Liver (tissue), 8 donors: ENCODE measurements at regions not wholly inside any gene's neighbourhood (a gene's known extent, or its start where the extent isn't known, plus 50 kb on each side); places are given as distances from the start of the nearest gene placed in this dataset.

ENCODE experiments used
- DNase-seq: peaks from one replicate; pipeline ENCODE4 v3.0.0-alpha.2; 2017; ENCODE audit warnings: low spot score
- H3K27ac ChIP-seq, 2 donors: one replicate each; pipeline ENCODE4 v1.7.0; 2013; ENCODE audit warnings: inconsistent platforms in 2 of 2, low read length in 2 of 2, control low read depth in 1 of 2, low read depth in 1 of 2, mild to moderate bottlenecking in 1 of 2
- H3K27me3 ChIP-seq, 4 donors: one replicate each; pipeline versions ENCODE4 v1.6.1 to v1.7.0; 2013; ENCODE audit warnings: low read length in 3 of 4, inconsistent platforms in 1 of 4, mild to moderate bottlenecking in 1 of 4, moderate library complexity in 1 of 4; ENCODE audit not compliant: control insufficient read depth in 4 of 4, insufficient read depth in 4 of 4
- H3K36me3 ChIP-seq, 4 donors: one replicate each; pipeline versions ENCODE4 v1.6.1 to v1.7.0; 2013; ENCODE audit warnings: low read length in 3 of 4, mild to moderate bottlenecking in 3 of 4, low read depth in 1 of 4, moderate library complexity in 1 of 4; ENCODE audit not compliant: control insufficient read depth in 4 of 4, insufficient read depth in 3 of 4
- H3K4me1 ChIP-seq, 4 donors: one replicate each; pipeline versions ENCODE4 v1.6.1 to v1.7.0; 2013; ENCODE audit warnings: low read length in 3 of 4, mild to moderate bottlenecking in 3 of 4, moderate library complexity in 1 of 4; ENCODE audit not compliant: control insufficient read depth in 4 of 4, insufficient read depth in 4 of 4
- H3K4me3 ChIP-seq, 3 donors: one replicate each; pipeline versions ENCODE4 v1.6.1 to v1.7.0; 2013; ENCODE audit warnings: low read length in 3 of 3, control low read depth in 1 of 3, low read depth in 1 of 3, mild to moderate bottlenecking in 1 of 3
- H3K9ac ChIP-seq, 2 donors: one replicate each; pipeline ENCODE4 v1.7.0; 2013; ENCODE audit warnings: low read length in 2 of 2, mild to moderate bottlenecking in 2 of 2, moderate library complexity in 2 of 2, control low read depth in 1 of 2, low read depth in 1 of 2
- H3K9me3 ChIP-seq, 4 donors: one replicate each; pipeline versions ENCODE4 v1.6.1 to v1.7.0; 2013; ENCODE audit warnings: low read length in 3 of 4; ENCODE audit not compliant: control insufficient read depth in 4 of 4
- EGR1 ChIP-seq, 2 donors: IDR thresholded peaks; 2 replicates each; pipeline ENCODE4 v1.6.1; 2016 to 2018; ENCODE audit warnings: antibody characterized with exemption in 2 of 2, low read depth in 2 of 2
- FOXA1 ChIP-seq: IDR thresholded peaks from 2 replicates; pipeline ENCODE4 v1.6.1; 2016; ENCODE audit warnings: antibody characterized with exemption
- FOXA2 ChIP-seq: IDR thresholded peaks from 2 replicates; pipeline ENCODE4 v1.6.1; 2016; ENCODE audit warnings: antibody characterized with exemption
- GABPA ChIP-seq, 2 donors: IDR thresholded peaks in 1 of 2; conservative IDR thresholded peaks in 1 of 2; 2 replicates each; pipeline ENCODE4 v1.6.1; 2016; ENCODE audit warnings: antibody characterized with exemption in 2 of 2, mild to moderate bottlenecking in 1 of 2, moderate library complexity in 1 of 2
- HNF4A ChIP-seq, 2 donors: conservative IDR thresholded peaks; 2 replicates each; pipeline ENCODE4 v1.6.1; 2016; ENCODE audit warnings: antibody characterized with exemption in 2 of 2, mild to moderate bottlenecking in 2 of 2
- HNF4G ChIP-seq: IDR thresholded peaks from 2 replicates; pipeline ENCODE4 v1.6.1; 2016; ENCODE audit warnings: antibody characterized with exemption
- JUND ChIP-seq, 2 donors: IDR thresholded peaks; 2 replicates each; pipeline ENCODE4 v1.6.1; 2016; ENCODE audit warnings: antibody characterized with exemption in 2 of 2
- NR2F2 ChIP-seq: IDR thresholded peaks from 2 replicates; pipeline ENCODE4 v1.6.1; 2016; ENCODE audit warnings: antibody characterized with exemption
- RAD21 ChIP-seq, 2 donors: IDR thresholded peaks; 2 replicates each; pipeline ENCODE4 v1.6.1; 2016; ENCODE audit warnings: antibody characterized with exemption in 2 of 2, mild to moderate bottlenecking in 2 of 2
- RXRA ChIP-seq, 2 donors: IDR thresholded peaks; 2 replicates each; pipeline ENCODE4 v1.6.1; 2017 to 2018; ENCODE audit warnings: antibody characterized with exemption in 2 of 2, mild to moderate bottlenecking in 1 of 2
- SP1 ChIP-seq: IDR thresholded peaks from 2 replicates; pipeline ENCODE4 v1.6.1; 2018; ENCODE audit warnings: antibody characterized with exemption, mild to moderate bottlenecking
- TAF1 ChIP-seq: conservative IDR thresholded peaks from 2 replicates; pipeline ENCODE4 v1.6.1; 2016; ENCODE audit warnings: antibody characterized with exemption, mild to moderate bottlenecking
- YY1 ChIP-seq: IDR thresholded peaks from 2 replicates; pipeline ENCODE4 v1.6.1; 2016; ENCODE audit warnings: antibody characterized with exemption, mild to moderate bottlenecking
- WGBS: extraction: QIAGEN DNeasy Blood & Tissue Kit; methylation state at CpG from one replicate; pipeline ENCODE4 v1.1.7; 2013; 5-methylcytosine and 5-hydroxymethylcytosine counted together
- TF ChIP-seq, protein P1 (sequence below): IDR thresholded peaks from 2 replicates; pipeline ENCODE4 v1.6.1; 2016; ENCODE audit warnings: antibody characterized with exemption, mild to moderate bottlenecking
- TF ChIP-seq, protein P2 (sequence below): fragments of 150-350 bp; IDR thresholded peaks from 2 replicates; pipeline ENCODE4 v1.5.1; 2017; ENCODE audit warnings: improper control_type of control experiment, low read depth, low read length; ENCODE audit not compliant: missing input control
- TF ChIP-seq, protein P3 (sequence below): IDR thresholded peaks from 2 replicates; pipeline ENCODE4 v1.6.1; 2016; ENCODE audit warnings: antibody characterized with exemption
- TF ChIP-seq, protein P4 (sequence below): IDR thresholded peaks from 2 replicates; pipeline ENCODE4 v1.6.1; 2016; ENCODE audit warnings: antibody characterized with exemption
- donor health status: healthy.
- donor health status: healthy.
- donor health status: healthy.
- donor health status: healthy.
- donor health status: healthy.

DNA sequence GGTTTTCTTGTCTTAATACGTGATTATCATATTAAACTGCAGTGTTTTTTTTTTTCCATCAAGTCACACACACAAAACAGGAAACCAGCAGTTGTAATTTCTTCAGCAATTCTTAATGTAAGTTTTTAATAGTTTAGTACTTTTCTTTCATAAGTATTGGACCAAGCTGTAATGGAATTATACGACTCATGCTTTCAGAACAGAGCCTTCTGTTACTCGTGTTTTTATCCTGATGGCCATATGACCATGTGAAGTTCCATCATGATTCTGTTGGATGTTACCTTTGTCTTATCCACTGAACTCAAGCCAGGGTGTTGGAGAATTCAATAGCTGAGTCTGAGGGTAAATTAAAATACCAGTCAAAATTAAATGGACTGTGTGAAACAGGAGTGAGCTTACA lies 72.0 kb upstream of the S1PR1 start:
- Histone ChIP-seq H3K4me1 (no peaks in the 10 kb centered on the region), H3K9ac (no peak overlapping the region), H3K9me3 (no peaks in the 10 kb centered on the region), H3K36me3 (no peaks in the 10 kb centered on the region), H3K27ac (no peak overlapping the region), H3K4me3 (no peak overlapping the region), H3K27me3 (no peaks in the 10 kb centered on the region)
- TF ChIP-seq, protein P1, sequence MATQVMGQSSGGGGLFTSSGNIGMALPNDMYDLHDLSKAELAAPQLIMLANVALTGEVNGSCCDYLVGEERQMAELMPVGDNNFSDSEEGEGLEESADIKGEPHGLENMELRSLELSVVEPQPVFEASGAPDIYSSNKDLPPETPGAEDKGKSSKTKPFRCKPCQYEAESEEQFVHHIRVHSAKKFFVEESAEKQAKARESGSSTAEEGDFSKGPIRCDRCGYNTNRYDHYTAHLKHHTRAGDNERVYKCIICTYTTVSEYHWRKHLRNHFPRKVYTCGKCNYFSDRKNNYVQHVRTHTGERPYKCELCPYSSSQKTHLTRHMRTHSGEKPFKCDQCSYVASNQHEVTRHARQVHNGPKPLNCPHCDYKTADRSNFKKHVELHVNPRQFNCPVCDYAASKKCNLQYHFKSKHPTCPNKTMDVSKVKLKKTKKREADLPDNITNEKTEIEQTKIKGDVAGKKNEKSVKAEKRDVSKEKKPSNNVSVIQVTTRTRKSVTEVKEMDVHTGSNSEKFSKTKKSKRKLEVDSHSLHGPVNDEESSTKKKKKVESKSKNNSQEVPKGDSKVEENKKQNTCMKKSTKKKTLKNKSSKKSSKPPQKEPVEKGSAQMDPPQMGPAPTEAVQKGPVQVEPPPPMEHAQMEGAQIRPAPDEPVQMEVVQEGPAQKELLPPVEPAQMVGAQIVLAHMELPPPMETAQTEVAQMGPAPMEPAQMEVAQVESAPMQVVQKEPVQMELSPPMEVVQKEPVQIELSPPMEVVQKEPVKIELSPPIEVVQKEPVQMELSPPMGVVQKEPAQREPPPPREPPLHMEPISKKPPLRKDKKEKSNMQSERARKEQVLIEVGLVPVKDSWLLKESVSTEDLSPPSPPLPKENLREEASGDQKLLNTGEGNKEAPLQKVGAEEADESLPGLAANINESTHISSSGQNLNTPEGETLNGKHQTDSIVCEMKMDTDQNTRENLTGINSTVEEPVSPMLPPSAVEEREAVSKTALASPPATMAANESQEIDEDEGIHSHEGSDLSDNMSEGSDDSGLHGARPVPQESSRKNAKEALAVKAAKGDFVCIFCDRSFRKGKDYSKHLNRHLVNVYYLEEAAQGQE: no peak
- no peak for TF ChIP-seq HNF4A (conservative IDR thresholded peaks at IDR 0.05)
- no peak for TF ChIP-seq GABPA (IDR thresholded peaks at IDR 0.05 in 1 of 2, conservative IDR thresholded peaks at IDR 0.05 in 1 of 2)
- no peak for TF ChIP-seq FOXA2
- TF ChIP-seq YY1: no peak
- TF ChIP-seq NR2F2: no peak
- TF ChIP-seq SP1: no peak
- no peak for TF ChIP-seq HNF4G
- no peak for TF ChIP-seq RXRA (IDR thresholded peaks at IDR 0.05)
- TF ChIP-seq, protein P2, sequence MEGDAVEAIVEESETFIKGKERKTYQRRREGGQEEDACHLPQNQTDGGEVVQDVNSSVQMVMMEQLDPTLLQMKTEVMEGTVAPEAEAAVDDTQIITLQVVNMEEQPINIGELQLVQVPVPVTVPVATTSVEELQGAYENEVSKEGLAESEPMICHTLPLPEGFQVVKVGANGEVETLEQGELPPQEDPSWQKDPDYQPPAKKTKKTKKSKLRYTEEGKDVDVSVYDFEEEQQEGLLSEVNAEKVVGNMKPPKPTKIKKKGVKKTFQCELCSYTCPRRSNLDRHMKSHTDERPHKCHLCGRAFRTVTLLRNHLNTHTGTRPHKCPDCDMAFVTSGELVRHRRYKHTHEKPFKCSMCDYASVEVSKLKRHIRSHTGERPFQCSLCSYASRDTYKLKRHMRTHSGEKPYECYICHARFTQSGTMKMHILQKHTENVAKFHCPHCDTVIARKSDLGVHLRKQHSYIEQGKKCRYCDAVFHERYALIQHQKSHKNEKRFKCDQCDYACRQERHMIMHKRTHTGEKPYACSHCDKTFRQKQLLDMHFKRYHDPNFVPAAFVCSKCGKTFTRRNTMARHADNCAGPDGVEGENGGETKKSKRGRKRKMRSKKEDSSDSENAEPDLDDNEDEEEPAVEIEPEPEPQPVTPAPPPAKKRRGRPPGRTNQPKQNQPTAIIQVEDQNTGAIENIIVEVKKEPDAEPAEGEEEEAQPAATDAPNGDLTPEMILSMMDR: no peak
- no peak for TF ChIP-seq FOXA1
- no peak for TF ChIP-seq TAF1
- no peak for TF ChIP-seq RAD21 (IDR thresholded peaks at IDR 0.05)
- no peak for TF ChIP-seq EGR1 (IDR thresholded peaks at IDR 0.05; ENCODE audit: low read depth in 2 of 2)
- TF ChIP-seq JUND (IDR thresholded peaks at IDR 0.05): no peak
- TF ChIP-seq, protein P3, sequence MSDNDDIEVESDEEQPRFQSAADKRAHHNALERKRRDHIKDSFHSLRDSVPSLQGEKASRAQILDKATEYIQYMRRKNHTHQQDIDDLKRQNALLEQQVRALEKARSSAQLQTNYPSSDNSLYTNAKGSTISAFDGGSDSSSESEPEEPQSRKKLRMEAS: no peak
- TF ChIP-seq, protein P4, sequence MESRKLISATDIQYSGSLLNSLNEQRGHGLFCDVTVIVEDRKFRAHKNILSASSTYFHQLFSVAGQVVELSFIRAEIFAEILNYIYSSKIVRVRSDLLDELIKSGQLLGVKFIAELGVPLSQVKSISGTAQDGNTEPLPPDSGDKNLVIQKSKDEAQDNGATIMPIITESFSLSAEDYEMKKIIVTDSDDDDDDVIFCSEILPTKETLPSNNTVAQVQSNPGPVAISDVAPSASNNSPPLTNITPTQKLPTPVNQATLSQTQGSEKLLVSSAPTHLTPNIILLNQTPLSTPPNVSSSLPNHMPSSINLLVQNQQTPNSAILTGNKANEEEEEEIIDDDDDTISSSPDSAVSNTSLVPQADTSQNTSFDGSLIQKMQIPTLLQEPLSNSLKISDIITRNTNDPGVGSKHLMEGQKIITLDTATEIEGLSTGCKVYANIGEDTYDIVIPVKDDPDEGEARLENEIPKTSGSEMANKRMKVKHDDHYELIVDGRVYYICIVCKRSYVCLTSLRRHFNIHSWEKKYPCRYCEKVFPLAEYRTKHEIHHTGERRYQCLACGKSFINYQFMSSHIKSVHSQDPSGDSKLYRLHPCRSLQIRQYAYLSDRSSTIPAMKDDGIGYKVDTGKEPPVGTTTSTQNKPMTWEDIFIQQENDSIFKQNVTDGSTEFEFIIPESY: no peak
- no peak for DNase-seq
- 87% methylated on average over 3 of the region's 3 CpGs for WGBS
